Stimulated activated naive CD8-positive, alpha-beta T cell treated with anti-CD3 and anti-CD28 coated beads, Interleukin-15, amount 100 ng/mL, for 72 hours (primary cell): ENCODE measurements at regions not wholly inside any gene's neighbourhood (a gene's known extent, or its start where the extent isn't known, plus 50 kb on each side); places are given as distances from the start of the nearest gene placed in this dataset.
"Not testable (repeated sequence)": the region's sequence is repeated elsewhere in the genome, so short reads cannot be mapped to it uniquely, and the experiment has no call there.

Experiments
- ATAC-seq: fragments of 150-1000 bp; cut with Tn5 transposase; 2 replicates; pipeline ENCODE4 v1.10.0; 2021; ENCODE audit warnings: mild to moderate bottlenecking, moderate library complexity
- DNase-seq, 2 donors: peaks; one replicate each; pipeline ENCODE4 v3.0.0; 2021 to 2022
- H3K27ac Mint-ChIP-seq, 2 donors: one replicate each; pipeline ENCODE4 v1.8.0; 2022; ENCODE audit warnings: mild to moderate bottlenecking in 2 of 2, mixed read lengths in 2 of 2, moderate library complexity in 2 of 2
- H3K27me3 Mint-ChIP-seq: one replicate; pipeline ENCODE4 v1.8.0; 2022; ENCODE audit warnings: mixed read lengths
- H3K4me1 Mint-ChIP-seq: one replicate; pipeline ENCODE4 v1.8.0; 2022; ENCODE audit warnings: mild to moderate bottlenecking, mixed read lengths
- H3K4me3 Mint-ChIP-seq, 2 donors: one replicate each; pipeline ENCODE4 v1.8.0; 2022; ENCODE audit warnings: mild to moderate bottlenecking in 2 of 2, mixed read lengths in 2 of 2, moderate library complexity in 1 of 2
- H3K9me3 Mint-ChIP-seq, 2 donors: one replicate each; pipeline ENCODE4 v1.8.0; 2022; ENCODE audit warnings: mixed read lengths in 2 of 2

GRCh38 chr12:25424211-25424731, 128.8 kb downstream of the LMNTD1 start:
- no peak for ATAC-seq
- Mint-ChIP-seq H3K9me3 (no peaks in the 10 kb centered on the region), H3K4me1 (no peaks in the 10 kb centered on the region), H3K27me3 (no peaks in the 10 kb centered on the region), H3K27ac (peak overlapping the region in 1 of 2 donors; percentile 48), H3K4me3 (no peak overlapping the region)
- no peak for DNase-seq

- Mint-ChIP-seq H3K27ac (no peak overlapping the region), H3K27me3 (no peaks in the 10 kb centered on the region), H3K4me1 (no peaks in the 10 kb centered on the region), H3K4me3 (no peak overlapping the region), H3K9me3 (no peaks in the 10 kb centered on the region)
- DNase-seq = no peak
- no peak for ATAC-seq
Observed at GRCh38 chr12:25423355-25424050, 129.6 kb downstream of the LMNTD1 start.

GRCh38 chr12:25422241-25422640, 130.8 kb downstream of the LMNTD1 start:
- no peaks in the 10 kb centered on the region for H3K9me3 Mint-ChIP-seq
- no peak overlapping the region for H3K4me3 Mint-ChIP-seq
- ATAC-seq (no peak), DNase-seq (no peak)
- H3K4me1 Mint-ChIP-seq = no peaks in the 10 kb centered on the region
- H3K27me3 Mint-ChIP-seq = no peaks in the 10 kb centered on the region
- H3K27ac Mint-ChIP-seq = no peak overlapping the region

- no peak for DNase-seq
Observed at GRCh38 chr12:25421651-25422167, 131.4 kb downstream of the LMNTD1 start.

GRCh38 chr12:25420116-25420515, 133.0 kb downstream of the LMNTD1 start:
- Mint-ChIP-seq H3K4me3 (no peak overlapping the region), H3K9me3 (no peaks in the 10 kb centered on the region), H3K27me3 (no peaks in the 10 kb centered on the region), H3K27ac (no peak overlapping the region), H3K4me1 (no peaks in the 10 kb centered on the region)
- no peak for ATAC-seq
- no peak for DNase-seq

More at GRCh38 chr12:25421651-25422167, 131.4 kb downstream of the LMNTD1 start:
- H3K27ac Mint-ChIP-seq = no peak overlapping the region
- no peaks in the 10 kb centered on the region for H3K9me3 Mint-ChIP-seq
- H3K4me1 Mint-ChIP-seq = no peaks in the 10 kb centered on the region
- ATAC-seq = no peak
- H3K27me3 Mint-ChIP-seq = no peaks in the 10 kb centered on the region
- no peak overlapping the region for H3K4me3 Mint-ChIP-seq

GRCh38 chr12:25419595-25419994, 133.5 kb downstream of the LMNTD1 start:
- Mint-ChIP-seq H3K27me3 (no peaks in the 10 kb centered on the region), H3K4me1 (no peaks in the 10 kb centered on the region), H3K27ac (no peak overlapping the region), H3K9me3 (no peaks in the 10 kb centered on the region), H3K4me3 (no peak overlapping the region)
- no peak for ATAC-seq
- DNase-seq = no peak

GRCh38 chr12:25417071-25417470, 136.0 kb downstream of the LMNTD1 start:
- no peak overlapping the region for H3K4me3 Mint-ChIP-seq
- no peak for DNase-seq
- no peaks in the 10 kb centered on the region for H3K4me1 Mint-ChIP-seq
- ATAC-seq = no peak
- no peak overlapping the region for H3K27ac Mint-ChIP-seq
- H3K9me3 Mint-ChIP-seq = no peaks in the 10 kb centered on the region
- no peaks in the 10 kb centered on the region for H3K27me3 Mint-ChIP-seq

- Mint-ChIP-seq H3K27me3 (no peaks in the 10 kb centered on the region), H3K9me3 (no peaks in the 10 kb centered on the region), H3K4me3 (no peak overlapping the region), H3K4me1 (no peaks in the 10 kb centered on the region), H3K27ac (no peak overlapping the region)
- ATAC-seq (no peak), DNase-seq (no peak)
Observed at GRCh38 chr12:25416516-25416915, 136.6 kb downstream of the LMNTD1 start.

- Mint-ChIP-seq H3K4me1 (no peaks in the 10 kb centered on the region), H3K9me3 (no peaks in the 10 kb centered on the region), H3K4me3 (no peak overlapping the region), H3K27ac (no peak overlapping the region), H3K27me3 (no peaks in the 10 kb centered on the region)
- ATAC-seq (no peak), DNase-seq (no peak)
Observed at GRCh38 chr12:25415004-25415403, 138.1 kb downstream of the LMNTD1 start.

- no peaks in the 10 kb centered on the region for H3K9me3 Mint-ChIP-seq
- H3K27me3 Mint-ChIP-seq = no peaks in the 10 kb centered on the region
- DNase-seq (no peak), ATAC-seq (no peak)
- no peaks in the 10 kb centered on the region for H3K4me1 Mint-ChIP-seq
- no peak overlapping the region for H3K4me3 Mint-ChIP-seq
- no peak overlapping the region for H3K27ac Mint-ChIP-seq
Observed at GRCh38 chr12:25412735-25413134, 140.3 kb downstream of the LMNTD1 start.

GRCh38 chr12:25404955-25405354, 148.1 kb downstream of the LMNTD1 start:
- H3K4me1 Mint-ChIP-seq = no peaks in the 10 kb centered on the region

GRCh38 chr12:25401547-25402345, 151.0 kb upstream of the KRAS start:
- H3K27me3 Mint-ChIP-seq = peaks cover 5% of the 10 kb centered on the region
- H3K4me3 Mint-ChIP-seq = no peak overlapping the region
- peak overlapping the region in 1 of 2 donors; percentile 77 for H3K27ac Mint-ChIP-seq
- ATAC-seq (no peak), DNase-seq (no peak)
- peaks cover 10 to 27% of the 10 kb centered on the region in 2 donors for H3K9me3 Mint-ChIP-seq
- H3K4me1 Mint-ChIP-seq = no peaks in the 10 kb centered on the region

More at GRCh38 chr12:25404955-25405354, 148.1 kb downstream of the LMNTD1 start:
- Mint-ChIP-seq H3K9me3 (peaks cover 10 to 23% of the 10 kb centered on the region in 2 donors), H3K27ac (peak overlapping the region in 1 of 2 donors; percentile 52), H3K4me3 (no peak overlapping the region), H3K27me3 (peaks cover 5% of the 10 kb centered on the region)
- no peak for DNase-seq
- no peak for ATAC-seq

GRCh38 chr12:25397001-25397400, 146.3 kb upstream of the KRAS start:
- ATAC-seq (no peak), DNase-seq (no peak)
- peaks cover 6 to 22% of the 10 kb centered on the region in 2 donors for H3K9me3 Mint-ChIP-seq
- no peaks in the 10 kb centered on the region for H3K27me3 Mint-ChIP-seq
- no peak overlapping the region for H3K27ac Mint-ChIP-seq
- no peak overlapping the region for H3K4me3 Mint-ChIP-seq
- no peaks in the 10 kb centered on the region for H3K4me1 Mint-ChIP-seq

- no peaks in the 10 kb centered on the region for H3K4me1 Mint-ChIP-seq
- no peak for ATAC-seq
- H3K27ac Mint-ChIP-seq = no peak overlapping the region
- DNase-seq = no peak
- no peaks in the 10 kb centered on the region for H3K27me3 Mint-ChIP-seq
- H3K4me3 Mint-ChIP-seq = no peak overlapping the region
- peaks cover 0 to 7% of the 10 kb centered on the region in 2 donors for H3K9me3 Mint-ChIP-seq
Observed at GRCh38 chr12:25395227-25395626, 144.5 kb upstream of the KRAS start.

- ATAC-seq, DNase-seq, H3K27me3 Mint-ChIP-seq, H3K4me3 Mint-ChIP-seq, H3K9me3 Mint-ChIP-seq, H3K4me1 Mint-ChIP-seq, H3K27ac Mint-ChIP-seq: not testable (repeated sequence)
Observed at GRCh38 chr12:25394775-25395174, 144.0 kb upstream of the KRAS start.

GRCh38 chr12:25394025-25394424, 143.3 kb upstream of the KRAS start:
- Mint-ChIP-seq H3K9me3 (no peaks in the 10 kb centered on the region), H3K4me1 (peaks cover under 1% of the 10 kb centered on the region), H3K27me3 (no peaks in the 10 kb centered on the region), H3K4me3 (no peak overlapping the region), H3K27ac (no peak overlapping the region)
- DNase-seq (no peak), ATAC-seq (no peak)
